Lower leg skin (tissue), 3 donors: ENCODE measurements at regions not wholly inside any gene's neighbourhood (a gene's known extent, or its start where the extent isn't known, plus 50 kb on each side); places are given as distances from the start of the nearest gene placed in this dataset.

Experiments used
- CTCF ChIP-seq, 3 donors: fragments of 450-650 bp; IDR thresholded peaks; one replicate each; pipeline ENCODE4 v1.5.1; 2016; ENCODE audit warnings: antibody characterized with exemption in 3 of 3, mild to moderate bottlenecking in 3 of 3, moderate library complexity in 2 of 3
- POLR2A ChIP-seq, 2 donors: fragments of 450-650 bp; IDR thresholded peaks; one replicate each; pipeline ENCODE4 v1.6.1; 2016 to 2017; ENCODE audit warnings: antibody characterized with exemption in 2 of 2, mild to moderate bottlenecking in 1 of 2, moderate library complexity in 1 of 2

GRCh38 chr16:87072101-87072500, 245.1 kb downstream of the C16orf95 start:
- TF ChIP-seq POLR2A (IDR thresholded peaks at IDR 0.05) (no peak), CTCF (IDR thresholded peaks at IDR 0.05) (no peak)
